IMR-90 (cell line): ENCODE measurements at regions not wholly inside any gene's neighbourhood (a gene's known extent, or its start where the extent isn't known, plus 50 kb on each side); places are given as distances from the start of the nearest gene placed in this dataset.

Source experiments
- ATAC-seq: fragments of 200-7000 bp; cut with Tn5 transposase; 2 replicates; pipeline ENCODE4 v1.9.1; 2020; ENCODE audit warnings: low read depth, mild to moderate bottlenecking, moderate library complexity
- BruUV-seq: library from RNA; stranded (reverse); fragments of 400-500 nt; replicated peaks from 2 replicates; lab custom pipeline; 2021; lab: Mats Ljungman, UMichigan
- CTCF ChIA-PET: fragments of 300-600 bp; formaldehyde crosslinking; extraction: SDS; loops from one replicate; lab custom pipeline; 2021; ENCODE audit warnings: antibody characterized with exemption; lab: Yijun Ruan, JAX
- POLR2A ChIA-PET: fragments of 300-600 bp; sonication (Branson Sonifier 250); formaldehyde crosslinking; loops from one replicate; lab custom pipeline; 2022; ENCODE audit warnings: antibody characterized with exemption; ENCODE audit not compliant: unreplicated experiment; lab: Charles Lee
- DNase-seq: peaks from one replicate; pipeline ENCODE4 v3.0.0; 2013
- H2AFZ ChIP-seq: replicated peaks from 2 replicates; pipeline ENCODE3; 2013; ENCODE audit warnings: low read length, mild to moderate bottlenecking; ENCODE audit not compliant: poor library complexity
- H2AK5ac ChIP-seq: 2 replicates; pipeline ENCODE4 v1.6.1; 2013; ENCODE audit warnings: low read depth, low read length, inconsistent platforms
- H2AK9ac ChIP-seq: replicated peaks from 2 replicates; pipeline ENCODE3; 2013; ENCODE audit warnings: mild to moderate bottlenecking, low read depth, low read length, moderate library complexity; ENCODE audit not compliant: poor library complexity
- H2BK120ac ChIP-seq: 2 replicates; pipeline ENCODE4 v1.6.1; 2013; ENCODE audit warnings: low read depth, low read length, inconsistent platforms
- H2BK15ac ChIP-seq: 3 replicates; pipeline ENCODE4 v1.6.1; 2013; ENCODE audit warnings: low read depth, low read length, inconsistent platforms
- H2BK20ac ChIP-seq: 2 replicates; pipeline ENCODE4 v1.6.1; 2013; ENCODE audit warnings: low read depth, mild to moderate bottlenecking, inconsistent platforms, low read length, moderate library complexity
- H2BK5ac ChIP-seq: 2 replicates; pipeline ENCODE4 v1.6.1; 2013; ENCODE audit warnings: mild to moderate bottlenecking, low read depth, low read length, inconsistent platforms; ENCODE audit not compliant: poor library complexity, severe bottlenecking
- H3K14ac ChIP-seq: replicated peaks from 2 replicates; pipeline ENCODE4 v1.6.1; 2013; ENCODE audit warnings: low read depth, low read length, inconsistent platforms
- H3K18ac ChIP-seq: 2 replicates; pipeline ENCODE4 v1.6.1; 2013; ENCODE audit warnings: low read depth, low read length, control low read depth
- H3K23ac ChIP-seq: 2 replicates; pipeline ENCODE4 v1.6.1; 2013; ENCODE audit warnings: low read depth, low read length, inconsistent platforms
- H3K27ac ChIP-seq: 2 replicates; pipeline ENCODE4 v1.5.1; 2013; ENCODE audit warnings: mild to moderate bottlenecking, control low read depth, low read length; ENCODE audit not compliant: insufficient read depth
- H3K27me3 ChIP-seq: 2 replicates; pipeline ENCODE4 v1.6.1; 2013; ENCODE audit warnings: low read length; ENCODE audit not compliant: control insufficient read depth, insufficient read depth
- H3K36me3 ChIP-seq: 2 replicates; pipeline ENCODE4 v1.6.1; 2013; ENCODE audit warnings: low read length, mixed read lengths; ENCODE audit not compliant: control insufficient read depth, insufficient read depth
- H3K4ac ChIP-seq: 2 replicates; pipeline ENCODE4 v1.6.1; 2013; ENCODE audit warnings: low read depth, low read length, inconsistent platforms
- H3K4me1 ChIP-seq: 2 replicates; pipeline ENCODE4 v1.6.1; 2013; ENCODE audit warnings: low read length, mixed read lengths; ENCODE audit not compliant: control insufficient read depth, insufficient read depth
- H3K4me2 ChIP-seq: 2 replicates; pipeline ENCODE4 v1.6.1; 2013; ENCODE audit warnings: low read depth, mild to moderate bottlenecking, control low read depth, low read length, moderate library complexity
- H3K4me3 ChIP-seq: 2 replicates; pipeline ENCODE4 v1.5.1; 2013; ENCODE audit warnings: low read depth, mild to moderate bottlenecking, control low read depth, low read length, moderate library complexity; ENCODE audit not compliant: insufficient read depth
- H3K56ac ChIP-seq: 2 replicates; pipeline ENCODE4 v1.6.1; 2013; ENCODE audit warnings: low read length, inconsistent platforms; ENCODE audit not compliant: insufficient read depth; ENCODE audit errors: extremely low read depth
- H3K79me1 ChIP-seq, 2 experiments: 2 replicates each; pipeline ENCODE4 v1.6.1; 2013; ENCODE audit warnings: low read length in 2 of 2, inconsistent platforms in 1 of 2, low read depth in 1 of 2
- H3K9ac ChIP-seq: 2 replicates; pipeline ENCODE4 v1.6.1; 2013; ENCODE audit warnings: low read depth, low read length, control low read depth
- H3K9me1 ChIP-seq: 2 replicates; pipeline ENCODE4 v1.6.1; 2013; ENCODE audit warnings: low read length, inconsistent platforms; ENCODE audit not compliant: insufficient read depth
- H3K9me3 ChIP-seq: 2 replicates; pipeline ENCODE4 v1.6.1; 2013; ENCODE audit warnings: low read length; ENCODE audit not compliant: control insufficient read depth, insufficient read depth
- H4K20me1 ChIP-seq: 2 replicates; pipeline ENCODE4 v1.6.1; 2013; ENCODE audit warnings: low read length, inconsistent platforms; ENCODE audit not compliant: insufficient read depth
- H4K5ac ChIP-seq: 2 replicates; pipeline ENCODE4 v1.6.1; 2013; ENCODE audit warnings: mild to moderate bottlenecking, low read depth, low read length, control low read depth
- H4K8ac ChIP-seq, 2 experiments: 2 replicates each; pipeline ENCODE4 v1.6.1; 2013; ENCODE audit warnings: low read depth in 2 of 2, low read length in 2 of 2, control low read depth in 1 of 2, inconsistent platforms in 1 of 2
- H4K91ac ChIP-seq: 2 replicates; pipeline ENCODE4 v1.6.1; 2013; ENCODE audit warnings: low read depth, low read length, inconsistent platforms; ENCODE audit not compliant: insufficient read depth
- CHD1 ChIP-seq: IDR thresholded peaks from 2 replicates; pipeline ENCODE4 v1.6.1; 2012; ENCODE audit warnings: low read depth, low read length, improper control_type of control experiment
- ELK1 ChIP-seq: fragments of 150-350 bp; IDR thresholded peaks from 2 replicates; pipeline ENCODE4 v1.6.1; 2016; ENCODE audit warnings: low read depth, mild to moderate bottlenecking, low read length, moderate library complexity, borderline replicate concordance
- WGBS, 2 experiments: methylation state at CpG; one replicate each; pipeline versions ENCODE4 v1.1.5 to v1.1.7; 2013; ENCODE audit warnings: missing lambda C conversion rate in 2 of 2; ENCODE audit not compliant: insufficient read length in 1 of 2; ENCODE audit errors: extremely low coverage in 2 of 2; 5-methylcytosine and 5-hydroxymethylcytosine counted together
- dilution Hi-C: fragments of 300-500 bp; cut with HindIII; formaldehyde crosslinking; loops from one replicate; pipeline ENCODE4 v1.14.3; 2018; ENCODE audit warnings: low sequenced_read_pairs; ENCODE audit not compliant: unreplicated experiment
- in situ Hi-C: fragments of 300-500 bp; cut with MboI; formaldehyde crosslinking; loops from 3 replicates; pipeline ENCODE4 v1.14.3; 2019; ENCODE audit warnings: low sequenced_read_pairs, inconsistent platforms, mixed read lengths
- intact Hi-C: fragments of 100-400 bp; cut with micrococcal nuclease; formaldehyde crosslinking; loops from 2 replicates; pipeline ENCODE4 v1.10.0; 2022

- Histone ChIP-seq H2BK20ac (no peak overlapping the region), H3K36me3 (no peaks in the 10 kb centered on the region), H3K27me3 (no peaks in the 10 kb centered on the region), H3K4me2 (no peak overlapping the region), H4K5ac (no peak overlapping the region), H2BK15ac (no peak overlapping the region), H4K20me1 (no peaks in the 10 kb centered on the region), H2AK9ac (no peak overlapping the region), H3K79me1 (no peaks in the 10 kb centered on the region), H2AFZ (no peak overlapping the region), H3K4me3 (no peak overlapping the region), H3K27ac (no peak overlapping the region), H3K4me1 (no peaks in the 10 kb centered on the region), H3K18ac (no peak overlapping the region), H3K14ac (no peak overlapping the region), H3K9me1 (no peaks in the 10 kb centered on the region), H2BK5ac (no peak overlapping the region), H4K8ac (no peak overlapping the region), H3K9me3 (no peaks in the 10 kb centered on the region), H3K56ac (no peak overlapping the region), H2AK5ac (no peak overlapping the region), H4K91ac (no peak overlapping the region), H2BK120ac (no peak overlapping the region), H3K9ac (no peak overlapping the region), H3K23ac (no peak overlapping the region), H3K4ac (no peak overlapping the region)
- in situ Hi-C loops (no loop called here), intact Hi-C loops (no loop called here), dilution Hi-C loops (no loop called here)
- BruUV-seq = no TSS peak
- no CpG with 5 or more reads among the region's 2 CpGs for WGBS, 2 experiments
- no peak for DNase-seq
- CTCF ChIA-PET = no interaction called here
- POLR2A ChIA-PET = no interaction called here
- TF ChIP-seq CHD1 (no peak), ELK1 (no peak)
- no peak for ATAC-seq
Measured at GRCh38 chr2:146786396-146786795, 1058.4 kb upstream of the ACVR2A start.
